ENCODE measurements at regions not wholly inside any gene's neighbourhood (a gene's known extent, or its start where the extent isn't known, plus 50 kb on each side); places are given as distances from the start of the nearest gene placed in this dataset.

DNA sequence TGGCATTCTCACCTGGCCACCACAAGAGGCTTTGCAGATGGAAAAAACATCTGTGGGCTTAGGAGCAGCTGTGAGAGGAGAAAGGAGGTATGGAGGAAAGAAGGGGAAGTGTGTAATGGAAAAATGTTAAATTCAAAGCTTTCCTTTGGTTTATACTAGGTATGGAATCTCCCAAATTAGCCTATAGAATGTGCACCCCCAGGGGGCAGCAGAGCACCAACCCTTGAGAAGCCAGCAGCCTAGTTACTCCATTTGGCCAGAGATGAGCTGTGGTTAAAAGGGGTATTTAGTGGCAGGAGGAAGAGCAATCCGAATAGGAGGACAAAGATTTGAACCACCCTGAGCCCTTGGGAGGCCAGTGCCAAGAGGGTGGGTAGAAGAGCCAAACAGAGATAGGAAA lies 97.5 kb upstream of the CTTNBP2NL start:
- no peak for TF ChIP-seq POLR2A (IDR thresholded peaks at IDR 0.05)
- TF ChIP-seq, protein P1, sequence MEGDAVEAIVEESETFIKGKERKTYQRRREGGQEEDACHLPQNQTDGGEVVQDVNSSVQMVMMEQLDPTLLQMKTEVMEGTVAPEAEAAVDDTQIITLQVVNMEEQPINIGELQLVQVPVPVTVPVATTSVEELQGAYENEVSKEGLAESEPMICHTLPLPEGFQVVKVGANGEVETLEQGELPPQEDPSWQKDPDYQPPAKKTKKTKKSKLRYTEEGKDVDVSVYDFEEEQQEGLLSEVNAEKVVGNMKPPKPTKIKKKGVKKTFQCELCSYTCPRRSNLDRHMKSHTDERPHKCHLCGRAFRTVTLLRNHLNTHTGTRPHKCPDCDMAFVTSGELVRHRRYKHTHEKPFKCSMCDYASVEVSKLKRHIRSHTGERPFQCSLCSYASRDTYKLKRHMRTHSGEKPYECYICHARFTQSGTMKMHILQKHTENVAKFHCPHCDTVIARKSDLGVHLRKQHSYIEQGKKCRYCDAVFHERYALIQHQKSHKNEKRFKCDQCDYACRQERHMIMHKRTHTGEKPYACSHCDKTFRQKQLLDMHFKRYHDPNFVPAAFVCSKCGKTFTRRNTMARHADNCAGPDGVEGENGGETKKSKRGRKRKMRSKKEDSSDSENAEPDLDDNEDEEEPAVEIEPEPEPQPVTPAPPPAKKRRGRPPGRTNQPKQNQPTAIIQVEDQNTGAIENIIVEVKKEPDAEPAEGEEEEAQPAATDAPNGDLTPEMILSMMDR (IDR thresholded peaks at IDR 0.05): peak; percentile 38 to 67 (median 59)

Measured in prostate gland (tissue), 2 donors.